HL-60 (cell line): ENCODE measurements at regions not wholly inside any gene's neighbourhood (a gene's known extent, or its start where the extent isn't known, plus 50 kb on each side); places are given as distances from the start of the nearest gene placed in this dataset.

Experiments used
- DNase-seq, 2 experiments: peaks; one replicate each; pipeline ENCODE4 v3.0.0-alpha.2; 2010 to 2020; ENCODE audit warnings: low read depth in 1 of 2, low spot score in 1 of 2
- H3K27ac ChIP-seq: fragments of 250-450 bp; sonication (Bioruptor Pico); replicated peaks from 2 replicates; pipeline ENCODE4 v1.5.1; 2020; ENCODE audit warnings: mild to moderate bottlenecking, moderate library complexity
- H3K27me3 ChIP-seq: fragments of 250-450 bp; sonication (Bioruptor Pico); 2 replicates; pipeline ENCODE4 v1.5.1; 2021; ENCODE audit warnings: mild to moderate bottlenecking, moderate library complexity; ENCODE audit not compliant: insufficient read depth, poor library complexity, severe bottlenecking
- H3K4me3 ChIP-seq: replicated peaks from 2 replicates; pipeline ENCODE4 v1.5.1; 2011; ENCODE audit warnings: mild to moderate bottlenecking, control low read depth, low read length; ENCODE audit not compliant: insufficient read depth
- CTCF ChIP-seq: IDR thresholded peaks from one replicate; pipeline ENCODE4 v1.5.1; 2011; ENCODE audit warnings: low read length, control low read depth, inconsistent platforms; ENCODE audit not compliant: insufficient read depth
- GABPA ChIP-seq: IDR thresholded peaks from 2 replicates; pipeline ENCODE4 v1.6.1; 2012; ENCODE audit warnings: low read depth
- POLR2AphosphoS5 ChIP-seq: IDR thresholded peaks from 2 replicates; pipeline ENCODE4 v1.6.1; 2012; ENCODE audit warnings: low read depth
- SPI1 ChIP-seq: IDR thresholded peaks from 2 replicates; pipeline ENCODE4 v1.6.1; 2012; ENCODE audit warnings: low read depth, mild to moderate bottlenecking, borderline replicate concordance
- TF ChIP-seq, protein P1 (sequence below): IDR thresholded peaks from 2 replicates; pipeline ENCODE4 v1.6.1; 2012; ENCODE audit warnings: low read depth; ENCODE audit not compliant: insufficient replicate concordance

GRCh38 chr4:160224049-160224448, 1121.2 kb downstream of the RAPGEF2 start:
- Histone ChIP-seq H3K4me3 (no peak overlapping the region), H3K27ac (no peak overlapping the region), H3K27me3 (no peaks in the 10 kb centered on the region)
- no peak for TF ChIP-seq GABPA
- TF ChIP-seq POLR2AphosphoS5 = no peak
- TF ChIP-seq, protein P1, sequence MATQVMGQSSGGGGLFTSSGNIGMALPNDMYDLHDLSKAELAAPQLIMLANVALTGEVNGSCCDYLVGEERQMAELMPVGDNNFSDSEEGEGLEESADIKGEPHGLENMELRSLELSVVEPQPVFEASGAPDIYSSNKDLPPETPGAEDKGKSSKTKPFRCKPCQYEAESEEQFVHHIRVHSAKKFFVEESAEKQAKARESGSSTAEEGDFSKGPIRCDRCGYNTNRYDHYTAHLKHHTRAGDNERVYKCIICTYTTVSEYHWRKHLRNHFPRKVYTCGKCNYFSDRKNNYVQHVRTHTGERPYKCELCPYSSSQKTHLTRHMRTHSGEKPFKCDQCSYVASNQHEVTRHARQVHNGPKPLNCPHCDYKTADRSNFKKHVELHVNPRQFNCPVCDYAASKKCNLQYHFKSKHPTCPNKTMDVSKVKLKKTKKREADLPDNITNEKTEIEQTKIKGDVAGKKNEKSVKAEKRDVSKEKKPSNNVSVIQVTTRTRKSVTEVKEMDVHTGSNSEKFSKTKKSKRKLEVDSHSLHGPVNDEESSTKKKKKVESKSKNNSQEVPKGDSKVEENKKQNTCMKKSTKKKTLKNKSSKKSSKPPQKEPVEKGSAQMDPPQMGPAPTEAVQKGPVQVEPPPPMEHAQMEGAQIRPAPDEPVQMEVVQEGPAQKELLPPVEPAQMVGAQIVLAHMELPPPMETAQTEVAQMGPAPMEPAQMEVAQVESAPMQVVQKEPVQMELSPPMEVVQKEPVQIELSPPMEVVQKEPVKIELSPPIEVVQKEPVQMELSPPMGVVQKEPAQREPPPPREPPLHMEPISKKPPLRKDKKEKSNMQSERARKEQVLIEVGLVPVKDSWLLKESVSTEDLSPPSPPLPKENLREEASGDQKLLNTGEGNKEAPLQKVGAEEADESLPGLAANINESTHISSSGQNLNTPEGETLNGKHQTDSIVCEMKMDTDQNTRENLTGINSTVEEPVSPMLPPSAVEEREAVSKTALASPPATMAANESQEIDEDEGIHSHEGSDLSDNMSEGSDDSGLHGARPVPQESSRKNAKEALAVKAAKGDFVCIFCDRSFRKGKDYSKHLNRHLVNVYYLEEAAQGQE = no peak
- TF ChIP-seq SPI1 = no peak
- TF ChIP-seq CTCF = no peak
- no peak for DNase-seq

GRCh38 chr4:160233141-160233540, 1130.3 kb downstream of the RAPGEF2 start:
- DNase-seq = no peak
- TF ChIP-seq GABPA = no peak
- Histone ChIP-seq H3K4me3 (no peak overlapping the region), H3K27ac (no peak overlapping the region), H3K27me3 (no peaks in the 10 kb centered on the region)

- no peak for DNase-seq
- TF ChIP-seq SPI1 (no peak), POLR2AphosphoS5 (no peak), CTCF (no peak), GABPA (no peak)
- TF ChIP-seq, protein P1 = no peak
- no peak overlapping the region for H3K27ac ChIP-seq
- no peaks in the 10 kb centered on the region for H3K27me3 ChIP-seq
- H3K4me3 ChIP-seq = no peak overlapping the region
These were observed 1132.4 kb downstream of the RAPGEF2 start for GRCh38 chr4:160235285-160235684.

GRCh38 chr4:160235771-160236170, 1132.9 kb downstream of the RAPGEF2 start:
- no peak overlapping the region for H3K4me3 ChIP-seq
- no peak for DNase-seq
- TF ChIP-seq, protein P1 = no peak
- TF ChIP-seq SPI1 (no peak), CTCF (no peak), GABPA (no peak), POLR2AphosphoS5 (no peak)
- no peaks in the 10 kb centered on the region for H3K27me3 ChIP-seq
- no peak overlapping the region for H3K27ac ChIP-seq
